ENCODE measurements at regions not wholly inside any gene's neighbourhood (a gene's known extent, or its start where the extent isn't known, plus 50 kb on each side); places are given as distances from the start of the nearest gene placed in this dataset.

DNA sequence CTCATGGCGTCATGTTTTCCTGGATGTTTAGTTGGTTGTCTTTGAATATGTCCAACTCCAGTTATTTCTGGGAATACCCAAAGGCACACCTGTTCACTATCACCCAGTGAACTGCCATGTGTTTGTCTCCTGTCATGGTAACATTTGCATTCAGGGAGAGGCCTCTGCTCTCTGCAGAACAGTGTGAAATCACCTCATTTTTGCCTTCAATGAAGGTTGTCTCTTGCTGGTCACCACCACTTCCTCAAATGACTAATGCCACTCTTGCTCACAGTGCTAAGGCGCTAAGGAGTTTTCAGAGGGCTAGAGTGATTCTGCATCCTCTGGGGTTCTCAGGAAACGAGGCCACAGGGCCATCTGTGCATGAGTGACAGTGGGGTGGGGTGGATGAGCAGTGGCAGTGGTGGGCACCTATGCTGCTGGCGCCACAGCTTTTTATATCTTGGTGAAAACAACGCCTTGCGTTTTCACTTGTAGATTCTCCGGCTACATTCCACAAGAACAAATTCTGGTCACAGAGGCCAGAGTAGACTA is 60.0 kb upstream of the ATP5PO start:
- no peak for TF ChIP-seq POLR2A (IDR thresholded peaks at IDR 0.05; ENCODE audit: low read length)
- TF ChIP-seq, protein P1, sequence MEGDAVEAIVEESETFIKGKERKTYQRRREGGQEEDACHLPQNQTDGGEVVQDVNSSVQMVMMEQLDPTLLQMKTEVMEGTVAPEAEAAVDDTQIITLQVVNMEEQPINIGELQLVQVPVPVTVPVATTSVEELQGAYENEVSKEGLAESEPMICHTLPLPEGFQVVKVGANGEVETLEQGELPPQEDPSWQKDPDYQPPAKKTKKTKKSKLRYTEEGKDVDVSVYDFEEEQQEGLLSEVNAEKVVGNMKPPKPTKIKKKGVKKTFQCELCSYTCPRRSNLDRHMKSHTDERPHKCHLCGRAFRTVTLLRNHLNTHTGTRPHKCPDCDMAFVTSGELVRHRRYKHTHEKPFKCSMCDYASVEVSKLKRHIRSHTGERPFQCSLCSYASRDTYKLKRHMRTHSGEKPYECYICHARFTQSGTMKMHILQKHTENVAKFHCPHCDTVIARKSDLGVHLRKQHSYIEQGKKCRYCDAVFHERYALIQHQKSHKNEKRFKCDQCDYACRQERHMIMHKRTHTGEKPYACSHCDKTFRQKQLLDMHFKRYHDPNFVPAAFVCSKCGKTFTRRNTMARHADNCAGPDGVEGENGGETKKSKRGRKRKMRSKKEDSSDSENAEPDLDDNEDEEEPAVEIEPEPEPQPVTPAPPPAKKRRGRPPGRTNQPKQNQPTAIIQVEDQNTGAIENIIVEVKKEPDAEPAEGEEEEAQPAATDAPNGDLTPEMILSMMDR (IDR thresholded peaks at IDR 0.05): no peak
- no peak for TF ChIP-seq SMC3 (IDR thresholded peaks at IDR 0.05)
- TF ChIP-seq, protein P2, sequence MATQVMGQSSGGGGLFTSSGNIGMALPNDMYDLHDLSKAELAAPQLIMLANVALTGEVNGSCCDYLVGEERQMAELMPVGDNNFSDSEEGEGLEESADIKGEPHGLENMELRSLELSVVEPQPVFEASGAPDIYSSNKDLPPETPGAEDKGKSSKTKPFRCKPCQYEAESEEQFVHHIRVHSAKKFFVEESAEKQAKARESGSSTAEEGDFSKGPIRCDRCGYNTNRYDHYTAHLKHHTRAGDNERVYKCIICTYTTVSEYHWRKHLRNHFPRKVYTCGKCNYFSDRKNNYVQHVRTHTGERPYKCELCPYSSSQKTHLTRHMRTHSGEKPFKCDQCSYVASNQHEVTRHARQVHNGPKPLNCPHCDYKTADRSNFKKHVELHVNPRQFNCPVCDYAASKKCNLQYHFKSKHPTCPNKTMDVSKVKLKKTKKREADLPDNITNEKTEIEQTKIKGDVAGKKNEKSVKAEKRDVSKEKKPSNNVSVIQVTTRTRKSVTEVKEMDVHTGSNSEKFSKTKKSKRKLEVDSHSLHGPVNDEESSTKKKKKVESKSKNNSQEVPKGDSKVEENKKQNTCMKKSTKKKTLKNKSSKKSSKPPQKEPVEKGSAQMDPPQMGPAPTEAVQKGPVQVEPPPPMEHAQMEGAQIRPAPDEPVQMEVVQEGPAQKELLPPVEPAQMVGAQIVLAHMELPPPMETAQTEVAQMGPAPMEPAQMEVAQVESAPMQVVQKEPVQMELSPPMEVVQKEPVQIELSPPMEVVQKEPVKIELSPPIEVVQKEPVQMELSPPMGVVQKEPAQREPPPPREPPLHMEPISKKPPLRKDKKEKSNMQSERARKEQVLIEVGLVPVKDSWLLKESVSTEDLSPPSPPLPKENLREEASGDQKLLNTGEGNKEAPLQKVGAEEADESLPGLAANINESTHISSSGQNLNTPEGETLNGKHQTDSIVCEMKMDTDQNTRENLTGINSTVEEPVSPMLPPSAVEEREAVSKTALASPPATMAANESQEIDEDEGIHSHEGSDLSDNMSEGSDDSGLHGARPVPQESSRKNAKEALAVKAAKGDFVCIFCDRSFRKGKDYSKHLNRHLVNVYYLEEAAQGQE (IDR thresholded peaks at IDR 0.05): no peak
- TF ChIP-seq, protein P3, sequence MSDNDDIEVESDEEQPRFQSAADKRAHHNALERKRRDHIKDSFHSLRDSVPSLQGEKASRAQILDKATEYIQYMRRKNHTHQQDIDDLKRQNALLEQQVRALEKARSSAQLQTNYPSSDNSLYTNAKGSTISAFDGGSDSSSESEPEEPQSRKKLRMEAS (IDR thresholded peaks at IDR 0.05): no peak
- TF ChIP-seq MAFK (IDR thresholded peaks at IDR 0.05; ENCODE audit: partially characterized antibody): no peak
- no peak for TF ChIP-seq CBX8 (IDR thresholded peaks at IDR 0.05)
- no peak for TF ChIP-seq JUNB (IDR thresholded peaks at IDR 0.05)
- TF ChIP-seq, protein P4, sequence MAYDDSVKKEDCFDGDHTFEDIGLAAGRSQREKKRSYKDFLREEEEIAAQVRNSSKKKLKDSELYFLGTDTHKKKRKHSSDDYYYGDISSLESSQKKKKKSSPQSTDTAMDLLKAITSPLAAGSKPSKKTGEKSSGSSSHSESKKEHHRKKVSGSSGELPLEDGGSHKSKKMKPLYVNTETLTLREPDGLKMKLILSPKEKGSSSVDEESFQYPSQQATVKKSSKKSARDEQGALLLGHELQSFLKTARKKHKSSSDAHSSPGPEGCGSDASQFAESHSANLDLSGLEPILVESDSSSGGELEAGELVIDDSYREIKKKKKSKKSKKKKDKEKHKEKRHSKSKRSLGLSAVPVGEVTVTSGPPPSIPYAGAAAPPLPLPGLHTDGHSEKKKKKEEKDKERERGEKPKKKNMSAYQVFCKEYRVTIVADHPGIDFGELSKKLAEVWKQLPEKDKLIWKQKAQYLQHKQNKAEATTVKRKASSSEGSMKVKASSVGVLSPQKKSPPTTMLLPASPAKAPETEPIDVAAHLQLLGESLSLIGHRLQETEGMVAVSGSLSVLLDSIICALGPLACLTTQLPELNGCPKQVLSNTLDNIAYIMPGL (CRISPR knock-in tag; IDR thresholded peaks at IDR 0.05; ENCODE audit: borderline replicate concordance): no peak
- no peak for TF ChIP-seq CEBPB (IDR thresholded peaks at IDR 0.05)
- TF ChIP-seq RARB (CRISPR knock-in tag; IDR thresholded peaks at IDR 0.05): no peak
- TF ChIP-seq HDAC2 (IDR thresholded peaks at IDR 0.05): no peak
- TF ChIP-seq RFX5 (IDR thresholded peaks at IDR 0.05): no peak
